Gastrocnemius medialis (tissue), 4 donors: ENCODE measurements at regions not wholly inside any gene's neighbourhood (a gene's known extent, or its start where the extent isn't known, plus 50 kb on each side); places are given as distances from the start of the nearest gene placed in this dataset.

ENCODE experiments used
- ATAC-seq, 2 donors: fragments of 150-250 bp; one replicate each; pipeline ENCODE4 v1.9.1; 2016
- DNase-seq, 2 donors: peaks; one replicate each; pipeline ENCODE4 v3.0.0-alpha.2; 2019
- H3K27ac ChIP-seq, 4 donors: fragments of 200-600 bp; sonication (generic); 1 replicate in 1 of 4; 2 replicates in 3 of 4; pipeline ENCODE4 v1.5.1; 2016 to 2018; ENCODE audit warnings: mild to moderate bottlenecking in 2 of 4, moderate library complexity in 1 of 4
- H3K27me3 ChIP-seq, 3 donors: fragments of 200-600 bp; sonication (generic) in 2 of 3; 1 replicate in 1 of 3; 2 replicates in 2 of 3; pipeline versions ENCODE4 v1.5.1 to v1.6.0; 2016 to 2019; ENCODE audit warnings: mild to moderate bottlenecking in 1 of 3, moderate library complexity in 1 of 3
- H3K36me3 ChIP-seq, 2 donors: fragments of 200-600 bp; sonication (generic) in 1 of 2; one replicate each; pipeline ENCODE4 v1.5.1; 2017 to 2018
- H3K4me1 ChIP-seq, 2 donors: fragments of 200-600 bp; sonication (generic) in 1 of 2; one replicate each; pipeline ENCODE4 v1.5.1; 2016 to 2017; ENCODE audit warnings: mild to moderate bottlenecking in 2 of 2
- H3K4me3 ChIP-seq, 4 donors: fragments of 200-600 bp; sonication (generic) in 3 of 4; 1 replicate in 1 of 4; 2 replicates in 3 of 4; pipeline ENCODE4 v1.5.1; 2016 to 2019; ENCODE audit warnings: mild to moderate bottlenecking in 2 of 4
- H3K9me3 ChIP-seq, 3 donors: fragments of 200-600 bp; sonication (generic) in 2 of 3; 1 replicate in 1 of 3; 2 replicates in 2 of 3; pipeline ENCODE4 v1.5.1; 2016 to 2019
- POLR2A ChIP-seq, 2 donors: fragments of 450-650 bp; IDR thresholded peaks; one replicate each; pipeline ENCODE4 v1.6.1; 2017; ENCODE audit warnings: antibody characterized with exemption in 2 of 2, mild to moderate bottlenecking in 2 of 2, moderate library complexity in 2 of 2
- in situ Hi-C, 4 donors: fragments of 200-750 bp; cut with MboI; loops; one replicate each; pipeline versions ENCODE4 v1.15.0 to v1.8.0; 2017; ENCODE audit warnings: low sequenced_read_pairs in 4 of 4
- intact Hi-C: fragments of 100-400 bp; cut with DNase I; formaldehyde crosslinking; loops from one replicate; pipeline ENCODE4 v1.15.1; 2023; ENCODE audit warnings: low total_unique reads
- TF ChIP-seq, protein P1 (sequence below), 5 experiments: fragments of 450-650 bp in 3 of 5; fragments of 200-600 bp in 2 of 5; sonication (generic) in 2 of 5; IDR thresholded peaks in 4 of 5; conservative IDR thresholded peaks in 1 of 5; 1 replicate in 4 of 5; 2 replicates in 1 of 5; pipeline ENCODE4 v1.5.1; 2016 to 2019; ENCODE audit warnings: antibody characterized with exemption in 5 of 5, mild to moderate bottlenecking in 3 of 5, moderate library complexity in 3 of 5

DNA sequence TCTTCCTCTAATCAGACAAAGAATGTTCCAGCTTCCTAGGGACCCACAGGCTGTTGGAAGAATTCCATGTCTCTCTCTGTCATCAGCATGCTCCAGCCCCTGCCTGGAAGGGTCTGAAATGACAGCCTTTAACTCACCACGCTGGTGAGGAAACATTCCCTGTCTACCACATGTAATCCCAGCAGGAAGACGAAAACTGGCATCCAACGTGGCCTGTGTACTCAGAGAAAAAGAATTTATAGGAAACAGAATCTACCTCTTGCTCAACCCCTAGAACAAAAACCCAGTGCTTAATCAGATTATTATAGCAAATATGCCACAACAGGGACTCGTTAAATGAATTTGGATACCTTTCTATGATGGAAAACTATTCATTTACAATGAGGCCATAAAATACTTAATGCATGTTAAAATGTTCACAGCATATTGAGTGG is 147.3 kb upstream of the FOXF1 start:
- DNase-seq (no peak), ATAC-seq (no peak)
- no peak overlapping the region for H3K4me3 ChIP-seq
- no peaks in the 10 kb centered on the region for H3K36me3 ChIP-seq
- H3K9me3 ChIP-seq: no peaks in the 10 kb centered on the region
- intact Hi-C loops: no loop called here
- in situ Hi-C loops: no loop called here
- no peaks in the 10 kb centered on the region for H3K4me1 ChIP-seq
- H3K27ac ChIP-seq: no peak overlapping the region
- TF ChIP-seq POLR2A (IDR thresholded peaks at IDR 0.05): no peak
- TF ChIP-seq, protein P1, sequence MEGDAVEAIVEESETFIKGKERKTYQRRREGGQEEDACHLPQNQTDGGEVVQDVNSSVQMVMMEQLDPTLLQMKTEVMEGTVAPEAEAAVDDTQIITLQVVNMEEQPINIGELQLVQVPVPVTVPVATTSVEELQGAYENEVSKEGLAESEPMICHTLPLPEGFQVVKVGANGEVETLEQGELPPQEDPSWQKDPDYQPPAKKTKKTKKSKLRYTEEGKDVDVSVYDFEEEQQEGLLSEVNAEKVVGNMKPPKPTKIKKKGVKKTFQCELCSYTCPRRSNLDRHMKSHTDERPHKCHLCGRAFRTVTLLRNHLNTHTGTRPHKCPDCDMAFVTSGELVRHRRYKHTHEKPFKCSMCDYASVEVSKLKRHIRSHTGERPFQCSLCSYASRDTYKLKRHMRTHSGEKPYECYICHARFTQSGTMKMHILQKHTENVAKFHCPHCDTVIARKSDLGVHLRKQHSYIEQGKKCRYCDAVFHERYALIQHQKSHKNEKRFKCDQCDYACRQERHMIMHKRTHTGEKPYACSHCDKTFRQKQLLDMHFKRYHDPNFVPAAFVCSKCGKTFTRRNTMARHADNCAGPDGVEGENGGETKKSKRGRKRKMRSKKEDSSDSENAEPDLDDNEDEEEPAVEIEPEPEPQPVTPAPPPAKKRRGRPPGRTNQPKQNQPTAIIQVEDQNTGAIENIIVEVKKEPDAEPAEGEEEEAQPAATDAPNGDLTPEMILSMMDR (IDR thresholded peaks at IDR 0.05 in 4 of 5, conservative IDR thresholded peaks at IDR 0.05 in 1 of 5): no peak
- H3K27me3 ChIP-seq: peaks cover 3 to 35% (median 8%) of the 10 kb centered on the region in 3 donors

- TF ChIP-seq, protein P1 (IDR thresholded peaks at IDR 0.05 in 4 of 5, conservative IDR thresholded peaks at IDR 0.05 in 1 of 5): no peak
- TF ChIP-seq POLR2A (IDR thresholded peaks at IDR 0.05): no peak
- Histone ChIP-seq H3K27me3 (peaks cover 3 to 29% (median 8%) of the 10 kb centered on the region in 3 donors), H3K4me3 (no peak overlapping the region), H3K27ac (no peak overlapping the region), H3K36me3 (no peaks in the 10 kb centered on the region), H3K9me3 (no peaks in the 10 kb centered on the region), H3K4me1 (no peaks in the 10 kb centered on the region)
- ATAC-seq: no peak
- DNase-seq: no peak
- in situ Hi-C loops (no loop called here), intact Hi-C loops (no loop called here)
These were observed 146.3 kb upstream of the FOXF1 start for GRCh38 chr16:86363836-86364618.

DNA sequence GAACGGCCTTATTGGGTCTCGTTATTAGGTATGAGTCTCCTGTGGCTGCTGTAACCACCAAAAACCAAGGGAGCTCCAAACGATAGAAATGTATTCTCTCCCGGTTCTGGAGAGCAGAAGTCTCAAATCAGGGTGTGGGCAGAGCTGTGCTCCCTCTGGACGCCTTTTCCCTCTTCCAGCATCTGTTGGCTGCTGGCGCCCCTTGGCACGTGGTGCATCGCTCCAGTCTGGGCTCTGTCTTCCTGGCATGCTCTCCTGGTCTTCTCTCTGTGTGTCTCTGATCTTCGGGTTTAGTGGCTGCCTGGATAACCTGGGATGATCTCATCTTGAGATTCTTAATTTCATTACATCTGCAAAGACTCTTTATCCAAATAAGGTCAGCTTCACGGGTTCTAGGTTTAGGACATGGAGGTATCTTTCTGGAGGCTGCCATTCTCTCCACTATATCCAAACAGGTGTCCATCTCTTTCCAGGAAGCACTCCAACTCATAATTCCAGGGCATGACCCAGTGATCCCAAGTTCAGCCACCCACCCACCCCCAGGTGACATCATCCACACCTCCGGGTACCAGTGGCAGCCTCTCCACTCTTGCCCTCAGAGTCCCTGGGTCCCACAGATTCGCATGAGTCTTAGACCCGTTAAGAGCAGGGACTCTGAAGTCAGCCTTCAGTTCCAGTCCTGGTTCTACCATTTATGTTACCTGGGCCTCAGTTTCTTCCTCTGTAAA is 145.5 kb upstream of the FOXF1 start:
- no peak overlapping the region for H3K27ac ChIP-seq
- H3K27me3 ChIP-seq: peaks cover 3 to 26% (median 8%) of the 10 kb centered on the region in 3 donors
- no peak for ATAC-seq
- no peaks in the 10 kb centered on the region for H3K36me3 ChIP-seq
- TF ChIP-seq, protein P1 (IDR thresholded peaks at IDR 0.05 in 4 of 5, conservative IDR thresholded peaks at IDR 0.05 in 1 of 5): no peak
- no peak for TF ChIP-seq POLR2A (IDR thresholded peaks at IDR 0.05)
- no peaks in the 10 kb centered on the region for H3K4me1 ChIP-seq
- no peak for DNase-seq
- H3K9me3 ChIP-seq: no peaks in the 10 kb centered on the region
- intact Hi-C loops: no loop called here
- in situ Hi-C loops: no loop called here
- no peak overlapping the region for H3K4me3 ChIP-seq

DNA sequence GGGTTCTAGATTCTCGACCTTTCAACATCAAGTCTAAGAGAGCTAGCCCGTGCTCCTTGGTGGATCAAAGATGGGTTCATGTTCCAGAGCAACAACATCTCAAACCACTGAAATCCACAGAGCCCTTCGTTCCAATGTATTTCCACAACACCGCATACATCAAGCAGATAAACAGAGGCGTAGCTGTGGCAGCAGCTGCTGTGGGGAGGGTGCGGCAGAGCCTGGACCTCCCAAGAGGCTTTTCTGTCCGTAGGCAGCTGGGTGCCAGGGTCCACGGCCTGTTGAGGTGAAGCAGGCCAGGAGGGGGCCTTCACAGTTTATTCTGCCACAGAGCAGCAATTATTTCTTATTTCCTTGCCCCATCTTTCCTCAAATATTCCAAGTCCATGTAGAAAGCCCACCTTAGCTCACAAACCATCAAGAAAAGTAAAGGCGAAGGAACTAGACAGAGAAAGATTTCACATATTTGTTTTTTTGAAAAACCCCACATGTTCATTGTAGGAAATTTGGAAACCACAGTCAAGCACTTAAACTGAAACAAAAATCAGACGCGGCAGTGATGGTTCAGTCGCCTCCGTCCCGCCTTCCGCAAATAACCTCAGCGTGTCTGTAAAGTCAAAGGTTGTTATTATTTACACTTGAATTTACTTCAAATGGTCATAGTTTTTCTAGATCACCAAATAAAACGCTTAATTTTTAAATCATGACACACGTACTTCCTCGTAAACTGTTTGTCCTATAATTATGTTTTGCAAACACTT is 144.6 kb upstream of the FOXF1 start:
- H3K36me3 ChIP-seq: no peaks in the 10 kb centered on the region
- H3K27ac ChIP-seq: no peak overlapping the region
- no peaks in the 10 kb centered on the region for H3K4me1 ChIP-seq
- in situ Hi-C loops: no loop called here
- no peaks in the 10 kb centered on the region for H3K9me3 ChIP-seq
- TF ChIP-seq, protein P1 (IDR thresholded peaks at IDR 0.05 in 4 of 5, conservative IDR thresholded peaks at IDR 0.05 in 1 of 5): no peak
- TF ChIP-seq POLR2A (IDR thresholded peaks at IDR 0.05): no peak
- H3K4me3 ChIP-seq: no peak overlapping the region
- no peak for ATAC-seq
- H3K27me3 ChIP-seq: peaks cover 3 to 29% (median 8%) of the 10 kb centered on the region in 3 donors
- no peak for DNase-seq
- intact Hi-C loops: no loop called here
